Urinary bladder (tissue), 3 donors: ENCODE measurements at regions not wholly inside any gene's neighbourhood (a gene's known extent, or its start where the extent isn't known, plus 50 kb on each side); places are given as distances from the start of the nearest gene placed in this dataset.

Source experiments
- DNase-seq: peaks from one replicate; pipeline ENCODE4 v3.0.0-alpha.2; 2015; ENCODE audit errors: extremely low spot score
- H3K27ac ChIP-seq: one replicate; pipeline ENCODE4 v1.5.1; 2013; ENCODE audit warnings: low read depth, mild to moderate bottlenecking, moderate library complexity
- H3K36me3 ChIP-seq: one replicate; pipeline ENCODE4 v1.6.1; 2013; ENCODE audit warnings: mild to moderate bottlenecking, moderate library complexity; ENCODE audit not compliant: insufficient read depth
- H3K4me1 ChIP-seq: one replicate; pipeline ENCODE4 v1.6.1; 2013; ENCODE audit warnings: mild to moderate bottlenecking, moderate library complexity; ENCODE audit not compliant: insufficient read depth
- H3K4me3 ChIP-seq: one replicate; pipeline ENCODE4 v1.5.1; 2013; ENCODE audit warnings: low read depth, low read length
- WGBS: extraction: QIAGEN DNeasy Blood & Tissue Kit; methylation state at CpG from one replicate; pipeline ENCODE4 v1.1.7; 2013; 5-methylcytosine and 5-hydroxymethylcytosine counted together
- donor health status: healthy with polysubstance abuse.
- donor health status: healthy.

DNA sequence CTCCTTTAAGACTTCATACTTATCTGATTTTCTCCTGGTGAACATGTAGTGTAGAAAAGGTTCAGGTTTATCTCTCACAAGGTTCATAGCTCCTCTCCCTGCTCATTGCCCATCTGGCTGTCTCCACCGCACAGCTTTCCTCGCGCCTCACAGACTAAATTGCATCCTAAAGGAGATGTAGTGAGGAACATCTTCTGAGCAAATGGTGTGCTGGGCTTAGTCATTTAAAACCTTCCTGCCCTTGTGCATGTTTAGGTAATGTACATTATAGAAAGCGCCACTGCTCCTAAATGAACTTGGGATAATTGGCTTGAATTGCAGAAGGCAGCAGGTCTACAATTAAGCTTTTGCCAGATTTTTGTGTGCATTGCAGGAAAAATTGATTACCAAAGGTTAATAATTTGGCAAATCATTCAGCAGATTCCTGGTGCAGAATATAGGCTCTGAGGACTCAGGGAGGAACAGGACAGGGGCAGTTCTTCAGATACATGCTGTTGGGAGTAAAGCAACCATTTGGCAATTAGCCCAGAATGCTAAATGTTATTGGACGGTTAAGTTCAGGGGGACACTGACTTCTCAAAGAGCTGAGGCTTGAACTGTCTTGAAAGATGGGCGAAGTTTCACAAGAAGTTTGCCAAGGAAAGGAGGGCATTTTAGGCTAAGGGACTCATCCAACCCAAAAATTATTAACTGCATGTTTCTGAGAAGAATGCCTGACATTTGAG, 108.4 kb upstream of the CLDN10 start:
- Histone ChIP-seq H3K27ac (no peak overlapping the region), H3K4me3 (no peak overlapping the region), H3K36me3 (no peaks in the 10 kb centered on the region), H3K4me1 (no peaks in the 10 kb centered on the region)
- no peak for DNase-seq
- WGBS: 81% methylated on average over 6 of the region's 6 CpGs

DNA sequence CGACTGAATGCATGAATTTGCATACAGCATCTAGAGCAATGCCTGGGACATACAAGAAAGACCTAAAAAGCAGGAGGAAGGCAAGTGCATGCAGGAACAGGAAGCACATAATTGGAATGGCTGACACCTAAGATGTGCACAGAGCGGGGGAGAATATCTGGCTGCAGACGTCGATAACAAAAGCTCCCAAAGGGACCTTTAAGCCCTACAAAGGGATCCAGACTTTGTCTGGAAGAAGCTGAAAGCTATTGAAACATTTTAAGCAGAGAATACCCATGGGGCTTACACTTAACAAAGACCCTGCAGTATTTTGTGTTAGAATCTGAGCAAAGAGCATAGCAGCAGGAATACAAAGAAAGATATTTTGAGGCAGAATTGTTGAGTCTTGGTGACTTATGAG, 107.4 kb upstream of the CLDN10 start:
- no peak for DNase-seq
- H3K27ac ChIP-seq: no peak overlapping the region
- no peaks in the 10 kb centered on the region for H3K36me3 ChIP-seq
- no peaks in the 10 kb centered on the region for H3K4me1 ChIP-seq
- no peak overlapping the region for H3K4me3 ChIP-seq
- 59% methylated on average over 4 of the region's 4 CpGs for WGBS

GRCh38 chr13:95447814-95448213, 104.7 kb upstream of the CLDN10 start:
- DNase-seq: no peak
- WGBS: 70% methylated on average over 8 of the region's 8 CpGs
- no peak overlapping the region for H3K4me3 ChIP-seq
- H3K27ac ChIP-seq: no peak overlapping the region
- H3K4me1 ChIP-seq: no peaks in the 10 kb centered on the region
- no peaks in the 10 kb centered on the region for H3K36me3 ChIP-seq

DNA sequence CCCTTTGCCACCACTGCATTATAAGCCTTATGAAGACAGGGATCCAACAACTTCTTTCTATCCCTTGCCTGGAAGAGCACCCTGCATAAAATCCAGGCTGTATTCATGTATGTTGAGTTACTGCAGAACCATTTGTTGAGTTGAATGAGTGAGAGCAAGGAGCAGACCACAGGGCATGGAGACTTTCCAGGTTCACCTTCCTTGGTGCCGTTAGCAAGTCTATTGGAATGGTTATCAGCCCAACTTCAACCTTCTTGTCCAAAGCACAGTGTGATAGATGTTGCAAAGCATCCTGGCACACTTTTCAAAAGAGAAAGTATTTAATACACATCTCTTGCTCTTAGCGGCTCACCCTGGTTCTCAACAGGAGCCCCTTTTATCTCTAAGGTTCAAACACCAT, 100.9 kb upstream of the CLDN10 start:
- no peaks in the 10 kb centered on the region for H3K36me3 ChIP-seq
- no peak overlapping the region for H3K27ac ChIP-seq
- H3K4me3 ChIP-seq: no peak overlapping the region
- DNase-seq: no peak
- no peaks in the 10 kb centered on the region for H3K4me1 ChIP-seq
- 83% methylated on average over 2 of the region's 2 CpGs for WGBS

- no peak for DNase-seq
- H3K4me3 ChIP-seq: no peak overlapping the region
- H3K36me3 ChIP-seq: no peaks in the 10 kb centered on the region
- no peaks in the 10 kb centered on the region for H3K4me1 ChIP-seq
- 46% methylated on average over 4 of the region's 4 CpGs for WGBS
- no peak overlapping the region for H3K27ac ChIP-seq
These were observed 100.1 kb upstream of the CLDN10 start for GRCh38 chr13:95452375-95452774.

DNA sequence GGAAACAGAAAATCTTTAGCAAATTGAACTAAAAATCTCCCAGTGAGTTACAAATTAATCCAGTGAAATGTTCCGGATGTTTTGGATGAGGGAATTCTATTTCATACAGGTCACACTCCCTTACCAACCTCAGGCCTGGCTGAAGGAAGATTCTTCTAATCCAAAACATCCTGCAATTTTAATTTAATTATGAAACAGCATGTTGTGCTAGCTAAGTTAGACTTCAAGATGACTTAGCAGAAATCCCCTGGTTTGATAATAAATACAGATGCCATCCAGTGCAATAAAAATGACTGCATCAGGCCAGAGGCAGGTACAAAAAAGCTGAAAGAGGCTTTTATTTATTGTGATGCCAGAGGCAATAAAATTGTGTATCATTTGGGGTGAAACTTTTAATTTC, 96.7 kb upstream of the CLDN10 start:
- 71% methylated on average over 1 of the region's 1 CpG for WGBS

DNA sequence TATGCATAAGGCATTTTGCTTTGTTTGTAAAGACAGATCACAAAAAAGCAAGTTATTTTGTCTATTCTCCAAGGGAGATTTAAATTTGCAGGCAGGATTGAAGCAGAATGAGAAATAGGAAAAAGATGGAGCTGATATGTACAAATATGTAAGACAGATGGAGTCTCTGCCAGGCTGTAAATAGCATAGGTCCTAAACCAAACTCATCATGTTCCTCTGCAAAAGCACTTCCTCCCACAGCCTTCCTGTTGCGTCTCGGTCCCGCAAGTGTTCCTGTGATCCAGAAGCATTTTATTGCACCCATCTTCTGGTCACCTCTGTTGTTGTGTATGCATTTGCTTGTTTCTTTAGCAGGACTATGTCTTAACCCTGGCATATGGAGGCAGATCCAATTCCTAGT, 95.7 kb upstream of the CLDN10 start:
- DNase-seq: no peak
- Histone ChIP-seq H3K36me3 (no peaks in the 10 kb centered on the region), H3K4me3 (no peak overlapping the region), H3K4me1 (no peaks in the 10 kb centered on the region), H3K27ac (no peak overlapping the region)
- 35% methylated on average over 3 of the region's 3 CpGs for WGBS

More for the DNA sequence above, 96.7 kb upstream of the CLDN10 start:
- no peak overlapping the region for H3K4me3 ChIP-seq
- no peak overlapping the region for H3K27ac ChIP-seq
- no peaks in the 10 kb centered on the region for H3K36me3 ChIP-seq
- DNase-seq: no peak
- H3K4me1 ChIP-seq: no peaks in the 10 kb centered on the region

DNA sequence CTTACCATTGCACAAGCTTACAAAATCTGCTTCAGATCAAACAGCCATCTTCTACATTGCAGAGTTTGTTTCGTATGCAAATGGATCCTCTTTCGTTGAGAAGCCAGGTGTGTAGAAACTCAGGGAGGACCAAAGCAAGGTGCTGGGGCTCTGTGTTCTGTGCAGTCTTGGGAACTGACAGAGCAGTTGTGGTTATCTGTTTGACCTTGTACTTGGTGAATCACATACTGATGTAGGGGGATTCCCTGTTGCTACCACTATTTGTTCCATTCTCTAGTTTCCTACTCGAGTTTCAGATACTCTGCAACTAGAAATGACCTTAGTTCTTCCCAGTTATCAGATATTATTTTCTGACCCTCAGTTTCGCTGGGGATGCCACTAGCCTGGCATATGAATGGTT, 95.2 kb upstream of the CLDN10 start:
- Histone ChIP-seq H3K4me1 (no peaks in the 10 kb centered on the region), H3K4me3 (no peak overlapping the region), H3K27ac (no peak overlapping the region), H3K36me3 (no peaks in the 10 kb centered on the region)
- WGBS: 79% methylated on average over 4 of the region's 4 CpGs
- DNase-seq: no peak

DNA sequence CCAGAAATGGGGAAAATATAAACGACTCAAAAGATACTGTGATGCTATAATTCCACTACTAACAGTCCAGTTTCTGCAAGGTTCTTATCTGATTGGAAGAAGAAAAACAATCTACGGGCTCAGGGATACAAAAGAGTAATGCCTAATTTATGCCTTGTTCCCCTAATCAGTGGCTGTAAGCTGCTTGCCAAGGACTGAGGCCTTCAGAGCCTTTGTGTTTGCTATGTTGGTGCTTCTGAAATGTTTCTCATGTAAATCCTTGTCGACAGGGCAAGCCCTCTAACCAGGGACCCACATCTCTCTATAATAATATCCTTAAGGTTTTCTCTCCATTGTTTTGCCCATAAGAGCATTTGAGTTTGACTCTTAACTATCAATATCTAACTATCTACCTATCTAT, 89.7 kb upstream of the CLDN10 start:
- Histone ChIP-seq H3K4me1 (no peaks in the 10 kb centered on the region), H3K4me3 (no peak overlapping the region), H3K36me3 (no peaks in the 10 kb centered on the region), H3K27ac (no peak overlapping the region)
- no peak for DNase-seq
- whole genome bisulfite sequencing: 17% methylated on average over 3 of the region's 3 CpGs

DNA sequence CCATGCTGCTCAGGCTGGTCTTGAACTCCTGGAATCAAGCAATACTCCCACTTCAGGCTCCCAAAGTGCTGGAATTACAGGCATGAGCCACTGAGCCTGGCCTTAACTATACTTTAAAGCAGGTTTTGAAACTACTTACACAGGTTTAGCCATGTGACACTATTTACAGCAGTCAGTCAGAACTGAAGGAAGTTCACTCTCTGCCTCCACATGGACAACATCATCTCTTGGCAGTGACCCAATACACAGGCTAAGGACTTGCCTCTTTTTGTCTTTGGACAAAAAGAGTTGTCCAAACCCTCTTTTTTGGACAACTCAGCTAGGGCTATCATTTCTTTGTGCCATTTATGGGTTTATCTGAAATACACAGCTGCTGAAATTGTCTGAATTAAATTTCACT, 89.0 kb upstream of the CLDN10 start:
- no peak overlapping the region for H3K27ac ChIP-seq
- no peaks in the 10 kb centered on the region for H3K36me3 ChIP-seq
- H3K4me3 ChIP-seq: no peak overlapping the region
- DNase-seq: no peak
- no peaks in the 10 kb centered on the region for H3K4me1 ChIP-seq

DNA sequence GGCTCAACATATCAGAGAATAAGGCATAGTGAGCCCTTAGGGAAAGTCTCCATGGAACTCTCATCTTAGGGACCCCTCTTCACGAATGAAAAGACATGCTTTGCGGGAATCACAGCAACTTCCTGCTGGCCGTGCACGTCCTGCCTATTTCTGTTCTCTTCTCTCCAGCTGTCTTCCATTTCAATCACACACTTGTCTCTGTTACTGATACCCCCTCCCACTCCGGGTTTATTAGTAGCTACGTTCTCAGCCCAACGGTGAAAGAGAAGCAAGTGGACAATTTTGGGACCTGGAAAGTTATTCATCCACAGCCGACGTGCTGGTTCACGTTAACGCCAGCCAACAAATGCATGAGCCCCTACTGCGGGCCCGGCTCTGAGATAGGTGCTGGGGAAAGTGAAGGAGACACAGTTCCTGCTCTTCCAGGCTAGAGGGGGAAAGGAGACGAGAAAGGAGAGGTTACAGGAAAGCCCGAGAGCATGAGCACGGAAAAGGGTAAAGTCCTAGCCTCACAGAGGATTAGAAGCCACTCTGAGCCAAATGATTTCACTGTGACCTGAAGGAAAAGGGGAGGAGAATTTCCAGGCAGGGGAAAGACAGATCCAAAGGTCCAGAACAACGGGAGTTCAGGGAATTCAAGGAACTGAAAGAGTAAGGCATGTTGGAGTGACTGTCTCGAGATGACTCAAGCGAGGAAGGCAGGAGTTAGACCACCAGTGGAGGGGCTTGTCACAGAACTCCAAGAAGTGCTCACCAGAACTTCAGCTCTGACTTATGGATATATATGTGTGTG, 81.8 kb upstream of the CLDN10 start:
- Histone ChIP-seq H3K36me3 (no peaks in the 10 kb centered on the region), H3K4me1 (no peaks in the 10 kb centered on the region), H3K27ac (no peak overlapping the region), H3K4me3 (no peak overlapping the region)
- DNase-seq: no peak
- WGBS: 73% methylated on average over 19 of the region's 19 CpGs

DNA sequence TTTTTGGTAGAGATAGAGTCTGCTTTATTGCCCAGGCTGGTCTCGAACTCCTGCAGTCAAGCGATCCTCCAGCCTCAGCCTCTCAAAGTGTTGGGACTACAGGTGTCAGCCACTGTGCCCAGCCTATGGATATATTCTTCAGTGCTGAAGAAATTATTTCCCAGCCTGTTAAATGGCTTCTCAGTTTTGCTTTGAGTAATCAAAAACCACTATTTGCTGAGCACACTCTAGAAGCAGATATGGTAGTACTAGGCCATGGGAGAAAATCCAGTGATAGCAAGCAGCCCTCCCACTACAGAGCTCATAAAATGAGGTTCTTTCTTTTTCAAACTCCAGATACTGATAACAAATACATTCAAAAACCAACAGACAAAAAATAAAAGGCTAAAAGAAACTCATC, 80.6 kb upstream of the CLDN10 start:
- Histone ChIP-seq H3K27ac (no peak overlapping the region), H3K4me3 (no peak overlapping the region), H3K36me3 (no peaks in the 10 kb centered on the region), H3K4me1 (no peaks in the 10 kb centered on the region)
- WGBS: 96% methylated on average over 2 of the region's 2 CpGs
- DNase-seq: no peak

DNA sequence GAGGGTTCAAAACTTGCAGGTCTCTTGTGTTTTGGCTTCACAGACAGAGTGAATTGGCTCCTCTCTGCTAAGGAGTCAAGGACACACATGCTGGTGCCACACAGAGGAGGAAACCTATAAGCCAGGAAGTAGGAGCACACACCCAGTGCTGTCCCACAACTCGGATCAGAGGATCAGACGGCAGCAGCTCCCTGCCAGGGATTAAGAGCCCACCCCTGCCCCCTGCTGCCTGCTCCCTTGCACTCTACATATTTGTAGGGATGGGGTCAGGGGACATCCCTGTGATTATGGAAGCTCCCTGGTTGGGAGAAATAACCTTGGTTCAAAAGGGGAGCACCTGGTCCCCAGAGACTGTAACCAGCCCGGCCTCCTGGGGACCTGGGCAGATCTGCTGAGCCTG, 77.5 kb upstream of the CLDN10 start:
- H3K27ac ChIP-seq: no peak overlapping the region
- no peaks in the 10 kb centered on the region for H3K4me1 ChIP-seq
- H3K36me3 ChIP-seq: no peaks in the 10 kb centered on the region
- 60% methylated on average over 3 of the region's 3 CpGs for WGBS
- no peak for DNase-seq
- no peak overlapping the region for H3K4me3 ChIP-seq

- Histone ChIP-seq H3K4me3 (no peak overlapping the region), H3K36me3 (no peaks in the 10 kb centered on the region), H3K27ac (no peak overlapping the region), H3K4me1 (no peaks in the 10 kb centered on the region)
- no peak for DNase-seq
- WGBS: 82% methylated on average over 6 of the region's 6 CpGs
These were observed 75.3 kb upstream of the CLDN10 start for GRCh38 chr13:95477187-95477586.
